Stimulated activated effector memory CD8-positive, alpha-beta T cell treated with anti-CD3 and anti-CD28 coated beads, Interleukin-12 subunit alpha, Interleukin-12 subunit beta, amount 100 ng/mL, for 72 hours (primary cell): ENCODE measurements at regions not wholly inside any gene's neighbourhood (a gene's known extent, or its start where the extent isn't known, plus 50 kb on each side); places are given as distances from the start of the nearest gene placed in this dataset.

Source experiments
- ATAC-seq: fragments of 150-1000 bp; cut with Tn5 transposase; 2 replicates; pipeline ENCODE4 v1.10.0; 2021
- DNase-seq, 2 donors: peaks; one replicate each; pipeline ENCODE4 v3.0.0; 2021 to 2022; ENCODE audit warnings: low spot score in 2 of 2
- H3K27ac Mint-ChIP-seq: one replicate; pipeline ENCODE4 v1.8.0; 2022; ENCODE audit warnings: mild to moderate bottlenecking, mixed read lengths
- H3K36me3 Mint-ChIP-seq: one replicate; pipeline ENCODE4 v1.8.0; 2022; ENCODE audit warnings: mild to moderate bottlenecking, mixed read lengths
- H3K4me1 Mint-ChIP-seq: one replicate; pipeline ENCODE4 v1.8.0; 2022; ENCODE audit warnings: mixed read lengths
- H3K4me3 Mint-ChIP-seq: one replicate; pipeline ENCODE4 v1.8.0; 2022; ENCODE audit warnings: mild to moderate bottlenecking, mixed read lengths
- H3K9me3 Mint-ChIP-seq: one replicate; pipeline ENCODE4 v1.8.0; 2022; ENCODE audit warnings: mixed read lengths

- Mint-ChIP-seq H3K27ac (no peak overlapping the region), H3K9me3 (peaks cover 12% of the 10 kb centered on the region), H3K4me3 (no peak overlapping the region), H3K36me3 (no peaks in the 10 kb centered on the region), H3K4me1 (no peaks in the 10 kb centered on the region)
- ATAC-seq: no peak
- DNase-seq: no peak
These were observed 89.4 kb upstream of the TJP1 start for GRCh38 chr15:29911705-29912104.

DNA sequence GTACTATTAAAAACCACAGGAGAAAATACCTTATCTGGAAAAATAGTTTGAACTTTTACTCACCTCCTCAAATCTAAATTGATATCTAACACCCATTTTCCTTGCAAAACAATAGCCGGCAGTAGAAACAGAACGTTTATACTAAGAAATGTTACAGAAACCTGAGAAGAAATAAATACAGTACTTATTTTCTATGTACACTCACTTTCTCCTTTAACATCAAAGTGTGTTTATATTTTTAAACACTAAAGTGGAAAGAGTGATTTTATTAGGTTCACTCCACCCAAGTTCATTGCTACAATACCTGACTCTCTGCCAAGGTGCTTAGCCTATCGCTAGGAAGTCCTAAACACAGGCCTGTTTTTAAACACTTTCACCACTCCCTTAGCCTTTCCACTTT lies 87.8 kb upstream of the TJP1 start:
- H3K4me1 Mint-ChIP-seq: no peaks in the 10 kb centered on the region
- no peaks in the 10 kb centered on the region for H3K36me3 Mint-ChIP-seq
- ATAC-seq: no peak
- H3K9me3 Mint-ChIP-seq: peaks cover 12% of the 10 kb centered on the region
- no peak overlapping the region for H3K4me3 Mint-ChIP-seq
- H3K27ac Mint-ChIP-seq: no peak overlapping the region
- no peak for DNase-seq

- H3K27ac Mint-ChIP-seq: no peak overlapping the region
- no peak for ATAC-seq
- no peak for DNase-seq
- H3K4me1 Mint-ChIP-seq: no peaks in the 10 kb centered on the region
- H3K4me3 Mint-ChIP-seq: no peak overlapping the region
- H3K36me3 Mint-ChIP-seq: no peaks in the 10 kb centered on the region
- peaks cover 3% of the 10 kb centered on the region for H3K9me3 Mint-ChIP-seq
These were observed 82.6 kb upstream of the TJP1 start for GRCh38 chr15:29904757-29905417.

DNA sequence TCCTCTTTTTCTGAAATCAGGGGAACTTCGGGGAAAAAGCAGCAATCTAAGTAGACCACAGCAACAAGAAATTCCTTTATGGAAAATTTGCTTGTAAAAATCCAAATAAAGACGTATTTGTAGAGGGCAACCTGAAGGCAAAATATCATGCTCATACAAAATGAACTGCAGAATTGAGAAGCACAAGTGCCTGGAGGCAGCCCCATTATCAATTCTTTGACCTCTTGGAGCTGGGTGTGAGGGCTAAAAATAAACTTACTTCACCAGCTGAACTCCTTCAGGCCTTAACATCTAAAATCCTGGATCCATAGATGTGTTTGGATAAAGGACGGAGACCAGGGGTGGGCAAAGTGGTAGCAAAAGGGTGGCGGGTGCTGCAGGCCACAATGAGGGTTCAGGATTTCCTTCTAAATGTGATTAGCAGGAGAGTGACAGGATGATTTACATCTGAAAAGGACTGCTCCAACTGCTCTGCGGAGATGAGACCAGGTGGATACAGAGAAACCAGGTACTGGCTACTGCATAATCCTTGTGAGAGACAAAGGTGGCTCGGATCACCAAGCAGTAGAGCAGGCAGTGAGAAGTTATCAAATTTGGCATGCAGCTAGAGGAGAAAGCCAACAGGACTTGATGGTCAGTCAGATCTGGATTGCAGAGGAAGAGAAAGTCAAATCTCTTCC lies 81.7 kb upstream of the TJP1 start:
- H3K4me3 Mint-ChIP-seq: no peak overlapping the region
- DNase-seq (no peak), ATAC-seq (no peak)
- no peak overlapping the region for H3K27ac Mint-ChIP-seq
- H3K9me3 Mint-ChIP-seq: peaks cover 5% of the 10 kb centered on the region
- no peaks in the 10 kb centered on the region for H3K36me3 Mint-ChIP-seq
- no peaks in the 10 kb centered on the region for H3K4me1 Mint-ChIP-seq

GRCh38 chr15:29903028-29903427 lies 80.8 kb upstream of the TJP1 start:
- ATAC-seq: no peak
- DNase-seq: no peak
- H3K4me3 Mint-ChIP-seq: no peak overlapping the region
- no peak overlapping the region for H3K27ac Mint-ChIP-seq
- no peaks in the 10 kb centered on the region for H3K4me1 Mint-ChIP-seq
- no peaks in the 10 kb centered on the region for H3K36me3 Mint-ChIP-seq
- H3K9me3 Mint-ChIP-seq: peaks cover 7% of the 10 kb centered on the region

GRCh38 chr15:29900237-29901189 lies 78.2 kb upstream of the TJP1 start:
- no peak overlapping the region for H3K27ac Mint-ChIP-seq
- H3K4me1 Mint-ChIP-seq: no peaks in the 10 kb centered on the region
- H3K9me3 Mint-ChIP-seq: peaks cover 13% of the 10 kb centered on the region
- H3K4me3 Mint-ChIP-seq: no peak overlapping the region
- ATAC-seq (no peak), DNase-seq (no peak)
- H3K36me3 Mint-ChIP-seq: no peaks in the 10 kb centered on the region

- H3K27ac Mint-ChIP-seq: no peak overlapping the region
- no peaks in the 10 kb centered on the region for H3K36me3 Mint-ChIP-seq
- peaks cover 16% of the 10 kb centered on the region for H3K9me3 Mint-ChIP-seq
- H3K4me1 Mint-ChIP-seq: no peaks in the 10 kb centered on the region
- no peak for ATAC-seq
- no peak for DNase-seq
- no peak overlapping the region for H3K4me3 Mint-ChIP-seq
These were observed 73.8 kb upstream of the TJP1 start for GRCh38 chr15:29896062-29896461.

- DNase-seq: no peak
- no peak overlapping the region for H3K4me3 Mint-ChIP-seq
- no peaks in the 10 kb centered on the region for H3K36me3 Mint-ChIP-seq
- H3K9me3 Mint-ChIP-seq: peaks cover 3% of the 10 kb centered on the region
- no peak overlapping the region for H3K27ac Mint-ChIP-seq
- H3K4me1 Mint-ChIP-seq: no peaks in the 10 kb centered on the region
- ATAC-seq: no peak
These were observed 68.8 kb upstream of the TJP1 start for GRCh38 chr15:29891096-29891457.

DNA sequence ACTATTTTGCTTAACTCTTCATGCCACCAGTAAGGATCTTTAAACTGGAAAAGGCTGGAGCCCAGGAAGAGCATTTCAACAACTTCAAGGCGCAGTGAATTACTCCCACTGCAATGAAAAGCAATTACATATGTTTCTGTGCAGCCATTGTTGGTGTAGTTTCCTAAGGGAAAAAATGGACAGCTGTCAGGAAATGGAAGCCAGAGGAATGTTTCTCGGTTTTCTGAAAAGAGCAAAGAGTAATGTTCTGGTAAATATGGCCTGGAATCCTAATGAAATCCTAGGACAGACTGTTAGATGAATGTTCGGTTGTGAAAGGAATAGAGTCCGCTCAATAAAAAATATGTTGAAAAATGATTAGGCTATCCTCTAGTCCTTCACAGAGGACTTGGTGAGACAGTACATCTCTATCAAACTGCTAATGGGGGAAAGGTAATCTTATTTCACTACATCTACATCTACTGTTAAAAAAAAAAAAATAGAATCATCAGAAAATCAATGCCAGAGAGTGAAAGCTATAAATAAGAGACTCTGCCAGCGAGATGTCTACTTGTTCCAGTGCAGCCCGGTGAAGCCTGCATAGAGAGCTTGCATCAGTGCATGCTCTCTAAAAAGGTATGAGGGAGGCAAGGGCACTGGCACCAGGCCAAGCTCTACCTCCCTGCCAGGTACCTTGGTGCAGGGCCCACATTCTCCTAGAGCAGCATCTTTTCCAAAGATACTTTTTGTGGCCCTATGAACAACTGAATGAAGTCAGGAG lies 68.2 kb upstream of the TJP1 start:
- no peaks in the 10 kb centered on the region for H3K4me1 Mint-ChIP-seq
- ATAC-seq (no peak), DNase-seq (no peak)
- no peaks in the 10 kb centered on the region for H3K36me3 Mint-ChIP-seq
- no peak overlapping the region for H3K27ac Mint-ChIP-seq
- no peak overlapping the region for H3K4me3 Mint-ChIP-seq
- peaks cover 3% of the 10 kb centered on the region for H3K9me3 Mint-ChIP-seq

DNA sequence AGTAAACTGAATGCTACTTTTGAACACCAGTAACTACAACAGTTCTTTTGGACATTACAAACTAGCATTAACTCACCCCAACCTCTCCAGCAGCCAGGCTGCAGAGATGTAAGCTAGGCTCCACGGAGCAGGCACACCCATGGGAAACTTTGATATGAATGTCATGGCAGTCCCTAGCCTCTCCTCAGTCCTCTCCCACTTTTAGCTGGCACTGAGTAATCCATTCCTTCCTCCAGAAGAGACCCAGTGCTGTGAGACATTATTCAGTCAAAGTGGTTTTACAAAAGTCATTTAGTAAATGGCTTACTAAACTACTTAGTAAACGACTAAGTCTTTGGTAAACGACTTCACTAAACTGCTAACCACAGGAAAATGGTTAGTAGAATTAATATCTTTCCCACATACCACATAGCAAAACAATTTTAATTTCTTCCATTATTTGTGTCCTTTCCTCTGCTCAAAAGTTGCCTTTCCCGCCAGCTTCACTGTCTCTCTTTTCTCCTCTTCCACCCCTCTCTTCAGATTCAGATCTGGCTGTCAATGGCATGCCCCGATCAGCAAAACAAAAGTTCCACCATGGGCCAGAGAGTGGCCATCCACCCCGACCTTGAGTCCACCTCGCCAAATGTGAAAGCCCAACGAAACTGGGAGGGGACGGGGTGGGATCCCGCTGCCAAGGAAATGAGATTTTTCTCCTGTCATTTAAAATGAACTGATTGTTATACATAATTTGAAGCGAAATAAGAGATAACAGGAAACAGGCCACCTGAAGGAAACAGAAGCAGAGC lies 67.5 kb upstream of the TJP1 start:
- Mint-ChIP-seq H3K4me1 (no peaks in the 10 kb centered on the region), H3K9me3 (no peaks in the 10 kb centered on the region), H3K27ac (no peak overlapping the region), H3K36me3 (no peaks in the 10 kb centered on the region), H3K4me3 (no peak overlapping the region)
- ATAC-seq (peak; percentile 19), DNase-seq (no peak)

- H3K36me3 Mint-ChIP-seq: no peaks in the 10 kb centered on the region
- H3K27ac Mint-ChIP-seq: no peak overlapping the region
- H3K9me3 Mint-ChIP-seq: no peaks in the 10 kb centered on the region
- no peak overlapping the region for H3K4me3 Mint-ChIP-seq
- no peak for ATAC-seq
- no peaks in the 10 kb centered on the region for H3K4me1 Mint-ChIP-seq
- DNase-seq: no peak
These were observed 66.4 kb upstream of the TJP1 start for GRCh38 chr15:29888646-29889045.

GRCh38 chr15:29887721-29888120 lies 65.5 kb upstream of the TJP1 start:
- Mint-ChIP-seq H3K4me1 (no peaks in the 10 kb centered on the region), H3K27ac (no peak overlapping the region), H3K36me3 (no peaks in the 10 kb centered on the region), H3K9me3 (no peaks in the 10 kb centered on the region), H3K4me3 (no peak overlapping the region)
- no peak for ATAC-seq
- no peak for DNase-seq

- Mint-ChIP-seq H3K36me3 (no peaks in the 10 kb centered on the region), H3K9me3 (no peaks in the 10 kb centered on the region), H3K27ac (no peak overlapping the region), H3K4me1 (no peaks in the 10 kb centered on the region), H3K4me3 (no peak overlapping the region)
- DNase-seq: no peak
- ATAC-seq: no peak
These were observed 62.9 kb upstream of the TJP1 start for GRCh38 chr15:29885183-29885582.

GRCh38 chr15:29883126-29883525 lies 60.9 kb upstream of the TJP1 start:
- DNase-seq (no peak), ATAC-seq (no peak)
- H3K9me3 Mint-ChIP-seq: no peaks in the 10 kb centered on the region
- H3K4me3 Mint-ChIP-seq: no peak overlapping the region
- H3K27ac Mint-ChIP-seq: no peak overlapping the region
- H3K36me3 Mint-ChIP-seq: no peaks in the 10 kb centered on the region
- H3K4me1 Mint-ChIP-seq: no peaks in the 10 kb centered on the region
